ENCODE measurements at regions not wholly inside any gene's neighbourhood (a gene's known extent, or its start where the extent isn't known, plus 50 kb on each side); places are given as distances from the start of the nearest gene placed in this dataset.
"Not testable (repeated sequence)": the region's sequence is repeated elsewhere in the genome, so short reads cannot be mapped to it uniquely, and the experiment has no call there.

DNA sequence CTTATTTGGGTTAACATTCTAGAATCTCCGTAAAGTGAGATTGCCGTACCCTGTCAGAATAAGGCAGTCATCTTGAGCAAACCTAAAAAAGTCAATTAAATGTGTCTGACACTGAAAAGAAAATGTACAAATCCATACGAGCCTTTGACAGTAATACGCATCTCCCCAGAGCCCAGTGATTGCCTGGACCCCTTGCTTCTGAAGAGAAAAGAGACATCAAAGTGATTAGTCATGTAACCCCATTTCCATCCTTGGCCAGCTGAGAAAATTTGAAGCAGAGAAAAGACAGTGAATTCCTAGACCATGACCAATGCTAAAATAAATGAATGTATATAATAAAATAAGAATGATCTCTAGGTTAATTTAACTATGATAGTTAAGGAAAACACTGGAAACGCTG is 1499.4 kb downstream of the SUCLG1 start:
- no peak for DNase-seq (ENCODE audit: low read depth)
- TF ChIP-seq, protein P1, sequence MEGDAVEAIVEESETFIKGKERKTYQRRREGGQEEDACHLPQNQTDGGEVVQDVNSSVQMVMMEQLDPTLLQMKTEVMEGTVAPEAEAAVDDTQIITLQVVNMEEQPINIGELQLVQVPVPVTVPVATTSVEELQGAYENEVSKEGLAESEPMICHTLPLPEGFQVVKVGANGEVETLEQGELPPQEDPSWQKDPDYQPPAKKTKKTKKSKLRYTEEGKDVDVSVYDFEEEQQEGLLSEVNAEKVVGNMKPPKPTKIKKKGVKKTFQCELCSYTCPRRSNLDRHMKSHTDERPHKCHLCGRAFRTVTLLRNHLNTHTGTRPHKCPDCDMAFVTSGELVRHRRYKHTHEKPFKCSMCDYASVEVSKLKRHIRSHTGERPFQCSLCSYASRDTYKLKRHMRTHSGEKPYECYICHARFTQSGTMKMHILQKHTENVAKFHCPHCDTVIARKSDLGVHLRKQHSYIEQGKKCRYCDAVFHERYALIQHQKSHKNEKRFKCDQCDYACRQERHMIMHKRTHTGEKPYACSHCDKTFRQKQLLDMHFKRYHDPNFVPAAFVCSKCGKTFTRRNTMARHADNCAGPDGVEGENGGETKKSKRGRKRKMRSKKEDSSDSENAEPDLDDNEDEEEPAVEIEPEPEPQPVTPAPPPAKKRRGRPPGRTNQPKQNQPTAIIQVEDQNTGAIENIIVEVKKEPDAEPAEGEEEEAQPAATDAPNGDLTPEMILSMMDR (conservative IDR thresholded peaks at IDR 0.05; ENCODE audit: low read depth, low read length) = no peak
- H3K4me3 ChIP-seq (ENCODE audit: low read length) = no peak overlapping the region

DNA sequence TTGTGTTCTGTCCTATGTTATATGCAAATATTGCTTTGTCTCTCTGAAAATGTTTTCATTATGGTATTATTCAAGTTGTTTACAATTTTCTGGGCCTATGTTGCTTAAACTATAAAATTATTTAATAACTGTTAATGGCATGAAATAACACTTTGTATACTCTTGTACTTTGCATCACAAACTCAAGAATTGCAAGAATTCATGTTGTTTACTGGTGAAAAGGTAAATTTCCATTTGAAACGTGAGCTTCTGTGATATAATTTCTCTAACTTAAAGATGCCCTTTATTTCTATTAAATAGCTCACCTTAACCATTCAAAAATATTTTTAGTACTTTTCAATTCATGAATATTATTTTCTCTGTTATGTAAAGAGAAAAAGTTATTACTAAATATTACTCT is 1504.2 kb downstream of the SUCLG1 start:
- no peak overlapping the region for H3K4me3 ChIP-seq (ENCODE audit: low read length)
- DNase-seq (ENCODE audit: low read depth) = no peak
- TF ChIP-seq, protein P1 (conservative IDR thresholded peaks at IDR 0.05; ENCODE audit: low read depth, low read length) = no peak

DNA sequence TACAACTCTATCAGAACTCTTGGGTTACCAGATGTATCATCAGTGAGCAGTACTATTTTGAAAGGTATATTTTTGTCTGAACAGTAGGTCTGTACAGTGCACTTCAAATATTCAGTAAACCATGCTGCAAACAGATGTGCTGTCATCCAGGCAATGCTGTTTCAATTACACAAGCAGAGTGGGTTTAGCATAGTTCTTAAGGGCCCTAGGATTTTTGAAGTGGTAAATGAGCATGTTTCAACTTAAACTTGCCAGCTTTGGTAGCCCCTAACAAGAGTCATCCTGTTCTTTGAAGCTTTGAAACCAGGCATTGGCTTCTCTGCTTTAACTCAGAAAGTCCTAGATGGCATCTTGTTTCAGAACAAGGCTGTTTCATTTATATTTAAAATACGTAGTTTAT is 1519.9 kb downstream of the SUCLG1 start:
- no peak overlapping the region for H3K4me3 ChIP-seq (ENCODE audit: low read length)
- TF ChIP-seq, protein P1 (conservative IDR thresholded peaks at IDR 0.05; ENCODE audit: low read depth, low read length) = no peak
- no peak for DNase-seq (ENCODE audit: low read depth)

DNA sequence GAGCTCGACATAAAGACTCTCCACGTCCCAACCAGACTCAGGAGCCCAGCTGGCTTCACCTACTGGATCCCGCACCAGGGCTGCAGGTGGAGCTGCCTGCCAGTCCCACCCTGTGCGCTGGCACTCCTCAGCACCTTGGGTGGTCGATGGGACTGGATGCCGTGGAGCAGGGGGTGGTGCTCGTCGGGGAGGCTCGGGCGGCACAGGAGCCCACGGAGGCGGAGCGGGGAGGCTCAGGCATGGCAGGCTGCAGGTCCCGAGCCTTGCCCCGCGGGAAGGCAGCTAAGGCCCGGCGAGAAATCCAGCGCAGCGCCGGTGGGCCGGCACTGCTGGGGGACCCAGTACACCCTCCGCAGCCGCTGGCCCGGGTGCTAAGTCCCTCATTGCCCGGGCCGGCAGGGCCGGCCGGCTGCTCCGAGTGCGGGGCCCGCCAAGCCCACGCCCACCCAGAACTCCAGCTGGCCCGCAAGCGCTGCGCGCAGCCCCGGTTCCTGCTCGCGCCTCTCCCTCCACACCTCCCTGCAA is 1520.7 kb downstream of the SUCLG1 start:
- not testable (repeated sequence) for DNase-seq (ENCODE audit: low read depth); H3K4me3 ChIP-seq (ENCODE audit: low read length)

GRCh38 chr2:82913566-82913965 is 1545.5 kb downstream of the SUCLG1 start:
- TF ChIP-seq, protein P1 (conservative IDR thresholded peaks at IDR 0.05; ENCODE audit: low read depth, low read length) = no peak
- no peak overlapping the region for H3K4me3 ChIP-seq (ENCODE audit: low read length)
- DNase-seq (ENCODE audit: low read depth) = no peak

- H3K4me3 ChIP-seq (ENCODE audit: low read length) = no peak overlapping the region
- TF ChIP-seq, protein P1 (conservative IDR thresholded peaks at IDR 0.05; ENCODE audit: low read depth, low read length) = no peak
- no peak for DNase-seq (ENCODE audit: low read depth)
Measured at GRCh38 chr2:82896117-82896516, 1563.0 kb downstream of the SUCLG1 start.

- TF ChIP-seq, protein P1 (conservative IDR thresholded peaks at IDR 0.05; ENCODE audit: low read depth, low read length) = no peak
- no peak for DNase-seq (ENCODE audit: low read depth)
- H3K4me3 ChIP-seq (ENCODE audit: low read length) = no peak overlapping the region
Measured at GRCh38 chr2:82893190-82893589, 1565.9 kb downstream of the SUCLG1 start.

GRCh38 chr2:82879803-82880202 is 1579.3 kb downstream of the SUCLG1 start:
- H3K4me3 ChIP-seq (ENCODE audit: low read length) = no peak overlapping the region
- TF ChIP-seq, protein P1 (conservative IDR thresholded peaks at IDR 0.05; ENCODE audit: low read depth, low read length) = no peak

More at GRCh38 chr2:82879803-82880202, 1579.3 kb downstream of the SUCLG1 start:
- no peak for DNase-seq (ENCODE audit: low read depth)
